Fibroblast of mammary gland (primary cell): ENCODE measurements at regions not wholly inside any gene's neighbourhood (a gene's known extent, or its start where the extent isn't known, plus 50 kb on each side); places are given as distances from the start of the nearest gene placed in this dataset.

Experiments
- DNase-seq: peaks from one replicate; pipeline ENCODE4 v3.0.0-alpha.2; 2010; ENCODE audit warnings: low read depth
- H3K4me3 ChIP-seq: 2 replicates; pipeline ENCODE4 v1.5.1; 2011; ENCODE audit warnings: low read depth, mild to moderate bottlenecking, low read length, moderate library complexity; ENCODE audit not compliant: control insufficient read depth
- TF ChIP-seq, protein P1 (sequence below): conservative IDR thresholded peaks from 2 replicates; pipeline ENCODE4 v1.5.1; 2011; ENCODE audit warnings: low read depth, low read length, inconsistent platforms; ENCODE audit not compliant: control insufficient read depth, insufficient read depth

DNA sequence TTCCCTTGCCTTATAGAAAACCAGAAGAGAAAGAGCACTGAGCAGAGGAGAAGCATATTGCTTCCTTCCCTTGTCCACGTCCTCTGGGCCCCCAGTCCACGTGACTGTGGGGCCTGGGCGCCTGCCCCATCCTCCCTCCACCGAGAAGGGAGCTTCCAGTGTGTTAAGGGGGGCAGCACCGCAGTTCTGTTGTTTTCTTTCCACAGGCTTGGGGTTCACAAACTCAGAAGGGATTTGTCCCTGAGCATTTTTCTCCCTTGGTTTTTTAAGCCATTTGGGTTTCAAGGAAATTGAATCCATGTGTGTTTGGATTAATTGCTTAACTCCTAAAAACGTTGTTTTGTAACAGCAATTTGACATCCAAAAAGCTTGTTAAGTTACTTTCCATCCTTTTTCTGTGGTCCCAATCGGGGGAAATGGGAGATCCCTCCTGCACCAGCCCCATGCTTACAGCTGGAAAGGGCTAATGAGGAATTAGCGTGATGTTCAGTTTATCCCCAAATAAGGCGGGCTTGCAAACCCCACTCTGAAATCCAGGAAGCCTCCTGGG is 347.5 kb upstream of the TNRC6C start:
- no peak overlapping the region for H3K4me3 ChIP-seq
- peak; percentile 43 for DNase-seq
- TF ChIP-seq, protein P1, sequence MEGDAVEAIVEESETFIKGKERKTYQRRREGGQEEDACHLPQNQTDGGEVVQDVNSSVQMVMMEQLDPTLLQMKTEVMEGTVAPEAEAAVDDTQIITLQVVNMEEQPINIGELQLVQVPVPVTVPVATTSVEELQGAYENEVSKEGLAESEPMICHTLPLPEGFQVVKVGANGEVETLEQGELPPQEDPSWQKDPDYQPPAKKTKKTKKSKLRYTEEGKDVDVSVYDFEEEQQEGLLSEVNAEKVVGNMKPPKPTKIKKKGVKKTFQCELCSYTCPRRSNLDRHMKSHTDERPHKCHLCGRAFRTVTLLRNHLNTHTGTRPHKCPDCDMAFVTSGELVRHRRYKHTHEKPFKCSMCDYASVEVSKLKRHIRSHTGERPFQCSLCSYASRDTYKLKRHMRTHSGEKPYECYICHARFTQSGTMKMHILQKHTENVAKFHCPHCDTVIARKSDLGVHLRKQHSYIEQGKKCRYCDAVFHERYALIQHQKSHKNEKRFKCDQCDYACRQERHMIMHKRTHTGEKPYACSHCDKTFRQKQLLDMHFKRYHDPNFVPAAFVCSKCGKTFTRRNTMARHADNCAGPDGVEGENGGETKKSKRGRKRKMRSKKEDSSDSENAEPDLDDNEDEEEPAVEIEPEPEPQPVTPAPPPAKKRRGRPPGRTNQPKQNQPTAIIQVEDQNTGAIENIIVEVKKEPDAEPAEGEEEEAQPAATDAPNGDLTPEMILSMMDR: no peak

DNA sequence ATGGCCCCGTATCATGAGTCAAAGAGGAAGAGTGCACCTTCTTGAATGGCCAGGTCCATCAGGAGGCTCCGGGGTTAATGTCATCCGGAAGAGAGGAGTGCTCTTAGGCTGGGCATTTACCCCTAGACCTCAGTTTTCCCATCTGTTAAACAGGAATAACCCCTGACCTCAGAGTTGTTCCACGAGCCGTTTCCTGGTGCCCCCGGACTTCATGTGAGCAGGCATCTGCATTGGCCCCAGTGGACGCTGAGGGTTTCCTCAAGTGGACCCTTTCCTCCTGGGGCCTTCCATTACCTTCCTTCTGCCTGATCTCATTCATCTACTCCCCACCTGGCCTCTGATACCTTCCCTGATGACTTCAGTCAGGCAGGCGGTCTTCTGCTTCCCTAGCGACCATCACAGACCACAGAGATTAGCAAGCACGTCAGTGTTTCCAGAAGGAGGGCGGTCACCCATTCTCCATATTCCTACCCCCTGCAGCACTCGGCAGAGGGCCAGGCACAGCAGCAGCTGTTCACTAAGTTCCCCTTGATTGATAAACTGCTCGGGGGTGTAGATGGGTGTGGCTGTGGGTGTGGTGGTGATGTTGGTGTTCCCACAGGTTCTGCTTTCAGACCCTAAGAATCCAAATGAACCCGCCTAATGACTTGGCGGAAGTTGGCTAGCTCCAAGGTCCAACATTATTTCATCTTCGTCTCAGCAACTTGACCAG is 346.6 kb upstream of the TNRC6C start:
- DNase-seq: no peak
- TF ChIP-seq, protein P1: no peak
- H3K4me3 ChIP-seq: no peak overlapping the region

GRCh38 chr17:77613218-77613617 is 345.3 kb upstream of the TNRC6C start:
- DNase-seq: peak; percentile 29
- TF ChIP-seq, protein P1: no peak
- H3K4me3 ChIP-seq: no peak overlapping the region

DNA sequence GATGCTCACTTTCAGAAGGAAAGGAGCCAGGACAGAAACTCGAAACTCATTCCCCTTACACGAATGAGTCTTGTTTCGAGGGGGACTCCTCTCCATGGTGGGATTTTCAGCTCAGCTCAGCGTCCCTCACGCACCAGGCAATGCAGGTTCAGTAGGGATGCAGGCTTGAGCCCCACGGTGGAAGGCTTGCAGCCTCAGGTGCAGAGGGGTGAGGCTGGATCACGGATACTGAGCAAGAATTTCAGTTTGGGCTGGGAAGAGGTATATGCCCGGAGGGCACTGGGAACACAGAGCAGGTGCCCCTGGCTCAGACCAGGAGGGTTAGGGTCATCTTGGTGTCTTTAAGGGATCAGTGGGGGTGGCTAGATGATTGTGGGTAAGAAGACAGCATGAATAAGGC is 344.9 kb upstream of the TNRC6C start:
- TF ChIP-seq, protein P1: no peak
- DNase-seq: no peak
- no peak overlapping the region for H3K4me3 ChIP-seq

DNA sequence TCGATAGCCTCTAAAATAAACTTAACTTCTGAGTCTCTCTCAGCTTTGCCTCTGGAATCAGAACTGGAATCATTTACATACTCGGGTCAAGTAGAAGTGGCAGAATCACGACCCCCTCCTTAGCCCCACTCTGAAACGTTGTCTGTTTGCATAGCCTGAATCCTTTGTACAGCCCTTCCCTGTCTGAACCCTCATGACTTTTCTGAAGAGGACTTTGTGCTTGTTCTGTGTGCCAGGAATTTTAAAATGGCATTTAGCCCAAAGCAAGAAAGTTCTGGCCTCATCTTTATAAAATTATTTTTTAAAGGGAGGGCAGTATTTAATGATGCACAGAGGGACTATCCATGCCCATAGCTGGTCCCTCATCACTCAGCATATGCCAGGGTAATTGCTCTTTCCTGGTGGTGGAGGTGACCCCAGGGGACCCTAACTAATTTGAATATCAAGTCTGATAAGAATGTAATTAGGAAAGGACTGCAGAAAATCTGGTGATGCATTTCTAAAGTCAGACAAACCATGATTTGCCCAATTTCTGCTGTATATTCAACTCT is 342.7 kb upstream of the TNRC6C start:
- TF ChIP-seq, protein P1: no peak
- no peak overlapping the region for H3K4me3 ChIP-seq
- no peak for DNase-seq

DNA sequence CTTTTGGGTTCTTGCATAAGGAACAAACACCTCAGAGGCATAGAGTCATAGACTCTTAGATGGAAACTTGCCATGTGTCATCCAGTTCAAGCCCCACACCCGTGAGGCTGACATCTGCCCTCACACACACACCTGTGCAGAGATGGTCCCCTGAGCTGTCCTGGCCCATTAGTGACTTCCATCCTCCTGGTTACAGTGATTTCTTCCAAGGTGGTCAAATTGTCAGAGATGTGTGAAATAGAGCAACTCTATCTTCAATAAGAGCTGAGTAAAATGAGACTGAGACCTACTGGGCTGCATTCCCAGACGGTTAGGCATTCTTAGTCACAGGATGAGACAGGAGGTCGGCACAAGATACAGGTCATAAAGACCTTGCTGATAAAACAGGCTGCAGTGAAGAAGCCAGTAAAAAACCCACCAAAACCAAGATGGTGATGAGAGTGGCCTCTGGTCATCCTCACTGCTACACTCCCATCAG is 342.2 kb upstream of the TNRC6C start:
- H3K4me3 ChIP-seq: no peak overlapping the region
- DNase-seq: peak; percentile 23
- TF ChIP-seq, protein P1: no peak
